ENCODE measurements at regions not wholly inside any gene's neighbourhood (a gene's known extent, or its start where the extent isn't known, plus 50 kb on each side); places are given as distances from the start of the nearest gene placed in this dataset.
A peak's percentile ranks its signal among the peaks of the same experiment; 100 is the strongest.

DNA sequence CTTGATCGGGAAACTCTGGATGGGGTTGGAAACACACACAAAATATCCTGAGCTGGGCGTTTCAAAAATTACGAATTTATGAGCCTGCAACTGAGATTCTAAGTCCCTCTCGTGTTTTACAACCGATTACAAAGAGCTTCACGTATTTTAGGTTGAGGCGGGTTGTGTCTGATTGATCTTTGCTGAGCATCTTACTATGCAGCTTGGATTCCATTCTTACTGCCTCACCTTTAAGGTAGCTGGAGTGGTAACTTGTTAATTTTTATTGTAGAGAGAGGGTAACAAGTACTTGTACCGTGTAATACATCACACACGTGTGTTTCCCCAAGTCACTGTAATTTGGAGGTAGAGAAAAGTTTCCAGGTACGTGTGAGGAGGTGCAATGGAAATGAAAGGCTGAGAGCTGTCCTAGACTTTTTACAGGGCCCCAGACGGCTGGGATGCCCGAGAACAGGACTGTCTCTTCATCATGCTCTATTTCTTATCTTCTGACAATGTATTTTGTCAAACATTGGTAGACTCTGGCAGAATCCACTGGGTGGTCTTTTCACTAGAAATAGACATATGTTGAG is 97.8 kb upstream of the TENM3 start:
- peaks cover 2 to 45% of the 10 kb centered on the region in 2 donors for H3K27me3 ChIP-seq (ENCODE audit: control insufficient read depth in 1 of 2, insufficient read depth in 2 of 2, low read length in 2 of 2)
- H3K4me1 ChIP-seq (ENCODE audit: control insufficient read depth in 1 of 2, insufficient read depth in 2 of 2, low read length in 2 of 2) = peaks cover 4 to 7% of the 10 kb centered on the region in 2 donors
- H3K9ac ChIP-seq (ENCODE audit: low read depth in 1 of 2, low read length in 2 of 2) = no peak overlapping the region
- no peaks in the 10 kb centered on the region for H3K9me3 ChIP-seq (ENCODE audit: control insufficient read depth in 1 of 2, low read length in 2 of 2)
- H3K4me3 ChIP-seq (ENCODE audit: low read depth in 1 of 2, low read length in 2 of 2) = peak overlapping the region; percentile 61 to 65
- no peak overlapping the region for H3K27ac ChIP-seq (ENCODE audit: low read depth, low read length)
- H3K36me3 ChIP-seq (ENCODE audit: control insufficient read depth in 1 of 2, insufficient read depth in 2 of 2, low read length in 2 of 2) = no peaks in the 10 kb centered on the region

DNA sequence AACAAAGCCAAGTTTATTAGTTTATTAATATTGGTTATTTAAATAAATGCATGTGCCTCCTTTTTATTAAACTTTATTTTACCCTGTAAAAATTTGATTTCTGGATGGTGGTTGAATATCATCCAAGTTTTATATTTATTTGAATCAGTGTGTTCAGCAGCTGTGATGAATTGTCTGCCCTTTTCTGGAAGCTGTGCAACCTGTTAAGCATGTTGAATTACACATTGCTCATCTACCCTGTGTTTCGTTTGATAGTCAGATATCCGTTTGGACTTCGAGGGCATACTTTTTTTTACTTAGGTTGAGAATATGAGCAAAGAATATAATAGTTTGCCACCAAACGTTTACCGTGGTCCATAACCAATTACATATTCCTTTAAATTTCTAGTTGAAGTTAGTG is 95.8 kb upstream of the TENM3 start:
- Histone ChIP-seq H3K4me1 (ENCODE audit: control insufficient read depth in 1 of 2, insufficient read depth in 2 of 2, low read length in 2 of 2) (peaks cover 0 to 4% of the 10 kb centered on the region in 2 donors), H3K9ac (ENCODE audit: low read depth in 1 of 2, low read length in 2 of 2) (no peak overlapping the region), H3K27ac (ENCODE audit: low read depth, low read length) (no peak overlapping the region), H3K27me3 (ENCODE audit: control insufficient read depth in 1 of 2, insufficient read depth in 2 of 2, low read length in 2 of 2) (peaks cover under 1 to 26% of the 10 kb centered on the region in 2 donors), H3K4me3 (ENCODE audit: low read depth in 1 of 2, low read length in 2 of 2) (no peak overlapping the region), H3K9me3 (ENCODE audit: control insufficient read depth in 1 of 2, low read length in 2 of 2) (no peaks in the 10 kb centered on the region), H3K36me3 (ENCODE audit: control insufficient read depth in 1 of 2, insufficient read depth in 2 of 2, low read length in 2 of 2) (no peaks in the 10 kb centered on the region)

DNA sequence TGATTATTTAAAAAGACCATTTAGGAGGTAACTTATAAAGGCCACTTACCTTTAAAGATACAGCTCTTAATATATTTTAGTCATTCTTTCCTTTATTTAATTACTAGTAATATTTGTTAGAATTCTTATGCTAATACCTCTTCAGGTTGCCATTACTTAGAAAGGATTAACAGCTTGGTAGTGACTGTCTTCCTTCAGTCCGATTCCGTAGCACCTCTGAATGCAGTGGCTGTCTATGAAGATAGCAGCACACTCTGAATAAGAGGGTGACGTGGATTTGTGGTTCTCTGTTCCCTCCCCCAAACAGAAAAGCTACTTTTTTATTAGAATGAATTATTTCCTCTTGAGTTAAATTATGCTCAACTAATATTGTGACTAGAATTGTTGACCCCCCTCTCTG is 92.6 kb upstream of the TENM3 start:
- H3K27ac ChIP-seq (ENCODE audit: low read depth, low read length) = no peak overlapping the region
- no peak overlapping the region for H3K9ac ChIP-seq (ENCODE audit: low read depth in 1 of 2, low read length in 2 of 2)
- no peaks in the 10 kb centered on the region for H3K9me3 ChIP-seq (ENCODE audit: control insufficient read depth in 1 of 2, low read length in 2 of 2)
- H3K4me1 ChIP-seq (ENCODE audit: control insufficient read depth in 1 of 2, insufficient read depth in 2 of 2, low read length in 2 of 2) = no peaks in the 10 kb centered on the region
- no peaks in the 10 kb centered on the region for H3K36me3 ChIP-seq (ENCODE audit: control insufficient read depth in 1 of 2, insufficient read depth in 2 of 2, low read length in 2 of 2)
- no peak overlapping the region for H3K4me3 ChIP-seq (ENCODE audit: low read depth in 1 of 2, low read length in 2 of 2)
- peaks cover 0 to 2% of the 10 kb centered on the region in 2 donors for H3K27me3 ChIP-seq (ENCODE audit: control insufficient read depth in 1 of 2, insufficient read depth in 2 of 2, low read length in 2 of 2)

DNA sequence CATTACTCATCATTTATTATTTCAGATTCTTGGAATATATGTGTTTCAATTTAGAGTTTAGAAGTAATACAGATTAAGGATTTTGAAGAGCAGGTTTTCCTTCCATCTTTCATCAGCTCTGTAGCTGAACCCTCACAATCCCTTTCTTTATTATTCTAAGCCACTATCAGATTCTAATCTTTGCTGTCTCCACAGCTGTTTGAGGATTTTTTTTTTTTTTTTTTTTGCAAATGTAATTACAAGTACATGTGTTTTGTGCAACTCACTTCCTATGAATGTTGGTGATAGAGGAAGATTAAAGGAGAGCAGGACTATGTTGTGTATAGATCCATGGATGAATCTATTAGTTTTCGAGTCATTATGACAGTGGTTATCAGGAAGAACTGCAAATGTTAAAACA is 87.4 kb upstream of the TENM3 start:
- Histone ChIP-seq H3K36me3 (ENCODE audit: control insufficient read depth in 1 of 2, insufficient read depth in 2 of 2, low read length in 2 of 2) (no peaks in the 10 kb centered on the region), H3K9ac (ENCODE audit: low read depth in 1 of 2, low read length in 2 of 2) (no peak overlapping the region), H3K9me3 (ENCODE audit: control insufficient read depth in 1 of 2, low read length in 2 of 2) (no peaks in the 10 kb centered on the region), H3K4me1 (ENCODE audit: control insufficient read depth in 1 of 2, insufficient read depth in 2 of 2, low read length in 2 of 2) (no peaks in the 10 kb centered on the region), H3K4me3 (ENCODE audit: low read depth in 1 of 2, low read length in 2 of 2) (no peak overlapping the region), H3K27ac (ENCODE audit: low read depth, low read length) (no peak overlapping the region), H3K27me3 (ENCODE audit: control insufficient read depth in 1 of 2, insufficient read depth in 2 of 2, low read length in 2 of 2) (no peaks in the 10 kb centered on the region)

DNA sequence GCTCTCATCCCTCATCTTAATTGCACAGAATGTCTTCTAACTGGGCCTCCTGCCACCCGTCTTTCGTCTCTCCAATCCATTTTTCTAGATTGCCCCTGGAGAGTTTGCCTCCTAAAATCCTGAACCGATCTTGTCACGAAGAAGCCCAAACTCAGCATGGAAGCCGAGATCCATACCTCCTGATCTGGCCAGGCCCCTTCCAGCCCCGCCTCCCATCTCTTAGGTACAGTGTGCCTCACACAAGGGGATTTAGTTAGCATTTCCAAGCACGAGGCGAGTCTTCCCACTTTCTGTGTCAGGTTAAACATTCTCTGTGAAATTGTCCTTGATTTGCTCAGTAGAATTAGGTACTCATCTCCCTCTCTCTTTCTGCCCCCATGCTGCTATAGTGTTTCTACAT is 80.0 kb upstream of the TENM3 start:
- Histone ChIP-seq H3K9me3 (ENCODE audit: control insufficient read depth in 1 of 2, low read length in 2 of 2) (no peaks in the 10 kb centered on the region), H3K27me3 (ENCODE audit: control insufficient read depth in 1 of 2, insufficient read depth in 2 of 2, low read length in 2 of 2) (no peaks in the 10 kb centered on the region)

DNA sequence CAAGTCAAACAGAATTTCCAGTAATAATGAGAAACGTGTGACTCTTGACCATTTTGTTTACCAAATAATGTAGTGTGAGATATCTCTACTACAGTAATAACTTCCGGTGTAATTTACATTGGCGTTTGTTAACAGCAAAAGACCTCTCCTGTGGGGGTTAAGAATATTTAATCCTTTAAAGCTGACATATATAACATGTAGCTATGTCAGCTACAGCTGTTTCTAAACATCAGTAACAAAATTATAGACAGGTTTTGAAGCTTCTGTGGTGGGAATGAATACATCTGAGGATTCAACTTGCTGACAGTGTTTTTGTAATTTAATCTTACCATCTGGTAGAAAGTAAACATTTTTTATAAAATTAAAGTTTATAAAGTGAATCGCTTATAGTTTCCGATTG is 73.6 kb upstream of the TENM3 start:
- Histone ChIP-seq H3K4me1 (ENCODE audit: control insufficient read depth in 1 of 2, insufficient read depth in 2 of 2, low read length in 2 of 2) (no peaks in the 10 kb centered on the region), H3K9ac (ENCODE audit: low read depth in 1 of 2, low read length in 2 of 2) (no peak overlapping the region), H3K9me3 (ENCODE audit: control insufficient read depth in 1 of 2, low read length in 2 of 2) (no peaks in the 10 kb centered on the region), H3K27ac (ENCODE audit: low read depth, low read length) (no peak overlapping the region), H3K4me3 (ENCODE audit: low read depth in 1 of 2, low read length in 2 of 2) (no peak overlapping the region), H3K36me3 (ENCODE audit: control insufficient read depth in 1 of 2, insufficient read depth in 2 of 2, low read length in 2 of 2) (no peaks in the 10 kb centered on the region), H3K27me3 (ENCODE audit: control insufficient read depth in 1 of 2, insufficient read depth in 2 of 2, low read length in 2 of 2) (no peaks in the 10 kb centered on the region)

More for the DNA sequence above, 80.0 kb upstream of the TENM3 start:
- Histone ChIP-seq H3K4me3 (ENCODE audit: low read depth in 1 of 2, low read length in 2 of 2) (no peak overlapping the region), H3K27ac (ENCODE audit: low read depth, low read length) (no peak overlapping the region), H3K9ac (ENCODE audit: low read depth in 1 of 2, low read length in 2 of 2) (no peak overlapping the region), H3K36me3 (ENCODE audit: control insufficient read depth in 1 of 2, insufficient read depth in 2 of 2, low read length in 2 of 2) (no peaks in the 10 kb centered on the region), H3K4me1 (ENCODE audit: control insufficient read depth in 1 of 2, insufficient read depth in 2 of 2, low read length in 2 of 2) (no peaks in the 10 kb centered on the region)

DNA sequence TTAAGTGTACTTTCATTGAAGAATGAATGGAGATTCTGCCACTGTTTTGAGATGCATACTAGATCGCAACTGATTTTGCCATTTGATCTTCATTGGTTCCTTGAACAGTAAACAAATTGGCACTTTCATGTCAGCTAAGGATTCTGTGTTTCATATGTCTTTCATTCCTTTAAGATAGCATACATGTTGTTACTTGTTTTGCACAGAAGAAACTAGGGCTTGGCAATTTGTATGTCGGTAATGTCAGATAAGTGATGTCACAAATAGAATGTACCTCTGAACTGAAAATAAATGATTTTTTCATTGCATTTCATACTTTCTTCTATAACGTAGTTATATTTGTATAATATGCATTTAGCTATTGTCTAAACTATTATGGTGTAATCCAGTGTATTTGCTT is 73.2 kb upstream of the TENM3 start:
- no peaks in the 10 kb centered on the region for H3K27me3 ChIP-seq (ENCODE audit: control insufficient read depth in 1 of 2, insufficient read depth in 2 of 2, low read length in 2 of 2)
- no peaks in the 10 kb centered on the region for H3K9me3 ChIP-seq (ENCODE audit: control insufficient read depth in 1 of 2, low read length in 2 of 2)
- H3K4me1 ChIP-seq (ENCODE audit: control insufficient read depth in 1 of 2, insufficient read depth in 2 of 2, low read length in 2 of 2) = no peaks in the 10 kb centered on the region
- no peak overlapping the region for H3K27ac ChIP-seq (ENCODE audit: low read depth, low read length)
- H3K36me3 ChIP-seq (ENCODE audit: control insufficient read depth in 1 of 2, insufficient read depth in 2 of 2, low read length in 2 of 2) = no peaks in the 10 kb centered on the region
- no peak overlapping the region for H3K9ac ChIP-seq (ENCODE audit: low read depth in 1 of 2, low read length in 2 of 2)
- H3K4me3 ChIP-seq (ENCODE audit: low read depth in 1 of 2, low read length in 2 of 2) = no peak overlapping the region

DNA sequence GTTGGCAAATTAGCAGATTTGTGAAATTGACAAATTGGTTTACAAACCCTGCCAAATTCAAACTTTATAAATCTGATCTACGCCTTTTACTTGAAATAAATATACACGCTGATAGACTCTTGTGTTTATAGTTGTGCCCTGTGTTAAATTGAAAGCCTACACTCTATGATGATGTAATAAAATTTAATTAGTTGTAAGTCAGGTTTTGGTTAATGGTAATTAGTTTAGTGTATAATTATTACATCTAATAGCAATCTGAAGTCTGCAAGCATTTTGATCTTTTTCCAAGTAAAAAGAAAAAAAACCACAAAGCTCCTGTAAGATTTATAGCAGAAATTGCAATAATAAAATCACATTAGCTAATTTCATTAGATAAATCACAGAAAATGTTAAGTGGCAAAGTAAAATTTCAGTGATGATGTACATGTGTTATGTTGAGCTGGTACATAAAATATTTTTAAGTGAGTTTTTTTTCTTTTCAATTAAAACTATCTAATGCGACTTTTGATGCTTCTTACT is 72.7 kb upstream of the TENM3 start:
- Histone ChIP-seq H3K36me3 (ENCODE audit: control insufficient read depth in 1 of 2, insufficient read depth in 2 of 2, low read length in 2 of 2) (no peaks in the 10 kb centered on the region), H3K9ac (ENCODE audit: low read depth in 1 of 2, low read length in 2 of 2) (no peak overlapping the region)

DNA sequence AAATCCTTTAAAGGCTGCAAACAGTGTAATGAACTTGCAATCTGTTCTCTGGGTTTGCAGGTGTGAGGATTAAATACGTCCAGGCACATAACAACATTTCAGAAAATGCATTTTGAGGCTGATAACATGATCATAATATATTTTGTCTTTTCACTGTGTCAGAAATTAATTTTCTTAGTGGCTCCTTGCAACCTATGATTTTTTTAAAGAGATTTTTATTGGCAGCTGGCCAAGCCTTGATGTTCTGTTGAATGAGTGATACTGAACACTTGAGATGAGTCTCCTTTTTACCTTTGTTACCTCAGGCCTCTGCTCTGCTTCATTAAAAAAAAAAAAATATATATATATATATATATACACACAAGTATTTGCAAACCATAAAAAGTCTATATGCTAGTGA is 68.2 kb upstream of the TENM3 start:
- Histone ChIP-seq H3K4me3 (ENCODE audit: low read depth in 1 of 2, low read length in 2 of 2) (no peak overlapping the region), H3K36me3 (ENCODE audit: control insufficient read depth in 1 of 2, insufficient read depth in 2 of 2, low read length in 2 of 2) (no peaks in the 10 kb centered on the region), H3K9me3 (ENCODE audit: control insufficient read depth in 1 of 2, low read length in 2 of 2) (no peaks in the 10 kb centered on the region), H3K9ac (ENCODE audit: low read depth in 1 of 2, low read length in 2 of 2) (no peak overlapping the region), H3K27ac (ENCODE audit: low read depth, low read length) (no peak overlapping the region), H3K4me1 (ENCODE audit: control insufficient read depth in 1 of 2, insufficient read depth in 2 of 2, low read length in 2 of 2) (no peaks in the 10 kb centered on the region), H3K27me3 (ENCODE audit: control insufficient read depth in 1 of 2, insufficient read depth in 2 of 2, low read length in 2 of 2) (no peaks in the 10 kb centered on the region)

More for the DNA sequence above, 72.7 kb upstream of the TENM3 start:
- H3K9me3 ChIP-seq (ENCODE audit: control insufficient read depth in 1 of 2, low read length in 2 of 2) = no peaks in the 10 kb centered on the region
- H3K4me1 ChIP-seq (ENCODE audit: control insufficient read depth in 1 of 2, insufficient read depth in 2 of 2, low read length in 2 of 2) = no peaks in the 10 kb centered on the region
- no peak overlapping the region for H3K27ac ChIP-seq (ENCODE audit: low read depth, low read length)
- no peak overlapping the region for H3K4me3 ChIP-seq (ENCODE audit: low read depth in 1 of 2, low read length in 2 of 2)
- no peaks in the 10 kb centered on the region for H3K27me3 ChIP-seq (ENCODE audit: control insufficient read depth in 1 of 2, insufficient read depth in 2 of 2, low read length in 2 of 2)

DNA sequence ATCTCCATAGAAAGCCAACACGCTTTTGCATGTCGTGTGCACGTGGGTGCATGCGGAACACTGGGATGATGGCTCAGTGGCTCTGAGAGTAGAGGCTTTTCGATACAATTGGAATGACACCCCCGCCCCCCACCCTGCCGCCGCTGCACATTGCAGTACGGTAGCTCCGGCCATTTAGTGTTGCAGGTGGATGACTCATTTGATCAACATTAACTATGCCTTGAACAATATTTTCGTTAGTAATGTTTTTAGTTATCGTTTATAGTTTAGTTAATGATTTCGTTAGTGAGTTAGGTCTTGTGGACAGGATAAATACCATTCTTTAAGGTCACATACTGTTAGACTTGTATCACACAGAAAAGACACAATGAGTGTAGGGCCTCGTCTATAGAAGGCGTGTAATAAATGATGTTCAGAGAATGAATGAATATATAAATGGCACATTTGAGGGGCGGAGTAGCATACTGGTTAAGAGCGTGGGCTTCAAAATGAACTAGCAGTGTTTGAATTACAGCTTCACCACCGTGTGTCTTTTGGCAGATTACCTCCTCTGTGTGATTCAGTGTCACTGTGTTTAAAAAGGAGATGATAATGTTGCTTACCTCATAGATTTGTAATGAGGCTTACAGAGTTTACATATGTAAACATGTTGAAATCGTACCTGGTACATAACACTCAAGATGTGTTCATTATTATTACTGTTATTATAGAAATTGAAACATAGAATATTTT is 67.2 kb upstream of the TENM3 start:
- Histone ChIP-seq H3K4me3 (ENCODE audit: low read depth in 1 of 2, low read length in 2 of 2) (no peak overlapping the region), H3K27me3 (ENCODE audit: control insufficient read depth in 1 of 2, insufficient read depth in 2 of 2, low read length in 2 of 2) (no peaks in the 10 kb centered on the region), H3K9ac (ENCODE audit: low read depth in 1 of 2, low read length in 2 of 2) (no peak overlapping the region), H3K27ac (ENCODE audit: low read depth, low read length) (no peak overlapping the region), H3K4me1 (ENCODE audit: control insufficient read depth in 1 of 2, insufficient read depth in 2 of 2, low read length in 2 of 2) (no peaks in the 10 kb centered on the region), H3K9me3 (ENCODE audit: control insufficient read depth in 1 of 2, low read length in 2 of 2) (no peaks in the 10 kb centered on the region), H3K36me3 (ENCODE audit: control insufficient read depth in 1 of 2, insufficient read depth in 2 of 2, low read length in 2 of 2) (no peaks in the 10 kb centered on the region)
